ENCODE measurements at regions not wholly inside any gene's neighbourhood (a gene's known extent, or its start where the extent isn't known, plus 50 kb on each side); places are given as distances from the start of the nearest gene placed in this dataset.

GRCh38 chrX:113315927-113316326, 475.3 kb upstream of the AMOT start:
- Mint-ChIP-seq H3K27me3 (ENCODE audit: low read depth, poor library complexity) (no peaks in the 10 kb centered on the region), H3K4me3 (no peak overlapping the region), H3K4me1 (peaks cover 9% of the 10 kb centered on the region), H3K27ac (no peak overlapping the region), H3K36me3 (ENCODE audit: low read depth) (no peaks in the 10 kb centered on the region), H3K9me3 (no peaks in the 10 kb centered on the region)
- TF ChIP-seq, protein P1, sequence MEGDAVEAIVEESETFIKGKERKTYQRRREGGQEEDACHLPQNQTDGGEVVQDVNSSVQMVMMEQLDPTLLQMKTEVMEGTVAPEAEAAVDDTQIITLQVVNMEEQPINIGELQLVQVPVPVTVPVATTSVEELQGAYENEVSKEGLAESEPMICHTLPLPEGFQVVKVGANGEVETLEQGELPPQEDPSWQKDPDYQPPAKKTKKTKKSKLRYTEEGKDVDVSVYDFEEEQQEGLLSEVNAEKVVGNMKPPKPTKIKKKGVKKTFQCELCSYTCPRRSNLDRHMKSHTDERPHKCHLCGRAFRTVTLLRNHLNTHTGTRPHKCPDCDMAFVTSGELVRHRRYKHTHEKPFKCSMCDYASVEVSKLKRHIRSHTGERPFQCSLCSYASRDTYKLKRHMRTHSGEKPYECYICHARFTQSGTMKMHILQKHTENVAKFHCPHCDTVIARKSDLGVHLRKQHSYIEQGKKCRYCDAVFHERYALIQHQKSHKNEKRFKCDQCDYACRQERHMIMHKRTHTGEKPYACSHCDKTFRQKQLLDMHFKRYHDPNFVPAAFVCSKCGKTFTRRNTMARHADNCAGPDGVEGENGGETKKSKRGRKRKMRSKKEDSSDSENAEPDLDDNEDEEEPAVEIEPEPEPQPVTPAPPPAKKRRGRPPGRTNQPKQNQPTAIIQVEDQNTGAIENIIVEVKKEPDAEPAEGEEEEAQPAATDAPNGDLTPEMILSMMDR (IDR thresholded peaks at IDR 0.05), result no peak
- no peak for DNase-seq

- no peak overlapping the region for H3K27ac Mint-ChIP-seq
- H3K4me3 Mint-ChIP-seq, result no peak overlapping the region
- DNase-seq, result no peak
- no peaks in the 10 kb centered on the region for H3K36me3 Mint-ChIP-seq (ENCODE audit: low read depth)
- no peaks in the 10 kb centered on the region for H3K4me1 Mint-ChIP-seq
- TF ChIP-seq, protein P1 (IDR thresholded peaks at IDR 0.05), result no peak
- H3K27me3 Mint-ChIP-seq (ENCODE audit: low read depth, poor library complexity), result no peaks in the 10 kb centered on the region
- peaks cover 8% of the 10 kb centered on the region for H3K9me3 Mint-ChIP-seq
Measured at GRCh38 chrX:113305496-113305895, 464.9 kb upstream of the AMOT start.

GRCh38 chrX:113300580-113300979, 459.9 kb upstream of the AMOT start:
- Mint-ChIP-seq H3K9me3 (peaks cover 14% of the 10 kb centered on the region), H3K27ac (no peak overlapping the region), H3K4me3 (no peak overlapping the region), H3K36me3 (ENCODE audit: low read depth) (no peaks in the 10 kb centered on the region), H3K4me1 (no peaks in the 10 kb centered on the region), H3K27me3 (ENCODE audit: low read depth, poor library complexity) (no peaks in the 10 kb centered on the region)
- no peak for DNase-seq
- TF ChIP-seq, protein P1 (IDR thresholded peaks at IDR 0.05), result no peak

- Mint-ChIP-seq H3K27ac (peak overlapping the region; percentile 47), H3K36me3 (ENCODE audit: low read depth) (no peaks in the 10 kb centered on the region), H3K4me1 (no peaks in the 10 kb centered on the region), H3K4me3 (no peak overlapping the region), H3K9me3 (peaks cover 14% of the 10 kb centered on the region), H3K27me3 (ENCODE audit: low read depth, poor library complexity) (no peaks in the 10 kb centered on the region)
- TF ChIP-seq, protein P1 (IDR thresholded peaks at IDR 0.05), result no peak
- DNase-seq, result no peak
Measured at GRCh38 chrX:113297437-113297836, 456.8 kb upstream of the AMOT start.

DNA sequence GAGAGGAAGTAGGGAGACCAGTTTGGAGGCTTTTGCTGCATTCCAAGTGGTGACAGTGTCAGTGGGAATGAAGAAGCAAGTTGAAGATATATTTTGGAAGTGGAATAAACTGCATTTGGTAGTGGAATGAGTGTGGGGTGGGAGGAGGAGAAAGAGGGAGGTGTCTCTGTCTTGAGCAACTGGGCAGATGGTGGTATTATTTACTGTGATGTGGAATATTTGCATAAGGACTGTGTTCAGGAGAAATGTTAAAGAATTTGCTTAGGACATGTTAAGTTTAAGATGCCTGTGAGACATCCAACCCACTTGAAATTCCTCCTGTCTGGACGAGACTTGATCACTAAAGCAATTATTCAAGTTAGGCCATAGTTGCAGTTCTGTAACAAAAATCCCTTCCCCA, 448.9 kb upstream of the AMOT start:
- Mint-ChIP-seq H3K27me3 (ENCODE audit: low read depth, poor library complexity) (peaks cover 2% of the 10 kb centered on the region), H3K27ac (no peak overlapping the region), H3K4me1 (no peaks in the 10 kb centered on the region), H3K9me3 (no peaks in the 10 kb centered on the region), H3K4me3 (no peak overlapping the region), H3K36me3 (ENCODE audit: low read depth) (no peaks in the 10 kb centered on the region)
- DNase-seq, result no peak
- TF ChIP-seq, protein P1 (IDR thresholded peaks at IDR 0.05), result no peak

GRCh38 chrX:113287761-113288160, 447.1 kb upstream of the AMOT start:
- H3K4me1 Mint-ChIP-seq, result no peaks in the 10 kb centered on the region
- TF ChIP-seq, protein P1 (IDR thresholded peaks at IDR 0.05), result no peak
- DNase-seq, result no peak
- H3K27ac Mint-ChIP-seq, result no peak overlapping the region
- peaks cover 2% of the 10 kb centered on the region for H3K27me3 Mint-ChIP-seq (ENCODE audit: low read depth, poor library complexity)
- no peak overlapping the region for H3K4me3 Mint-ChIP-seq
- H3K36me3 Mint-ChIP-seq (ENCODE audit: low read depth), result no peaks in the 10 kb centered on the region
- no peaks in the 10 kb centered on the region for H3K9me3 Mint-ChIP-seq
